Nephron progenitor cell (in vitro differentiated cells): ENCODE measurements at regions not wholly inside any gene's neighbourhood (a gene's known extent, or its start where the extent isn't known, plus 50 kb on each side); places are given as distances from the start of the nearest gene placed in this dataset.

Experiments used
- DNase-seq: peaks from one replicate; pipeline ENCODE4 v3.0.0; 2021
- H3K27ac Mint-ChIP-seq: 2 replicates; pipeline ENCODE4 v1.8.0; 2021; ENCODE audit warnings: mild to moderate bottlenecking, moderate library complexity, mixed read lengths
- H3K27me3 Mint-ChIP-seq: 2 replicates; pipeline ENCODE4 v1.8.0; 2021; ENCODE audit warnings: mild to moderate bottlenecking, low read depth, mixed read lengths; ENCODE audit not compliant: poor library complexity
- H3K36me3 Mint-ChIP-seq: 2 replicates; pipeline ENCODE4 v1.8.0; 2021; ENCODE audit warnings: low read depth, mixed read lengths
- H3K4me1 Mint-ChIP-seq: 2 replicates; pipeline ENCODE4 v1.8.0; 2021; ENCODE audit warnings: mixed read lengths
- H3K4me3 Mint-ChIP-seq: 2 replicates; pipeline ENCODE4 v1.8.0; 2021; ENCODE audit warnings: mild to moderate bottlenecking, moderate library complexity, mixed read lengths
- H3K9me3 Mint-ChIP-seq: 2 replicates; pipeline ENCODE4 v1.8.0; 2021; ENCODE audit warnings: mild to moderate bottlenecking, moderate library complexity, mixed read lengths
- CTCF ChIP-seq: fragments of 200-600 bp; sonication (generic); IDR thresholded peaks from 2 replicates; pipeline ENCODE4 v1.5.0; 2021; ENCODE audit warnings: antibody characterized with exemption

- Mint-ChIP-seq H3K4me3 (no peak overlapping the region), H3K36me3 (peaks cover 4% of the 10 kb centered on the region), H3K4me1 (peaks cover 6% of the 10 kb centered on the region), H3K9me3 (peaks cover 8% of the 10 kb centered on the region), H3K27ac (no peak overlapping the region), H3K27me3 (peaks cover 11% of the 10 kb centered on the region)
- no peak for DNase-seq
- no peak for TF ChIP-seq CTCF
Measured at GRCh38 chr5:4523038-4523437, 617.1 kb upstream of the ADAMTS16 start.

GRCh38 chr5:4531756-4532704 lies 608.1 kb upstream of the ADAMTS16 start:
- no peak for TF ChIP-seq CTCF
- peaks cover 4% of the 10 kb centered on the region for H3K27me3 Mint-ChIP-seq
- H3K4me1 Mint-ChIP-seq: peaks cover 22% of the 10 kb centered on the region
- H3K36me3 Mint-ChIP-seq: no peaks in the 10 kb centered on the region
- no peak for DNase-seq
- no peak overlapping the region for H3K4me3 Mint-ChIP-seq
- H3K27ac Mint-ChIP-seq: no peak overlapping the region
- H3K9me3 Mint-ChIP-seq: no peaks in the 10 kb centered on the region

GRCh38 chr5:4532705-4533080 lies 607.4 kb upstream of the ADAMTS16 start:
- Mint-ChIP-seq H3K9me3 (peaks cover 1% of the 10 kb centered on the region), H3K4me3 (no peak overlapping the region), H3K27ac (no peak overlapping the region), H3K27me3 (peaks cover 4% of the 10 kb centered on the region), H3K4me1 (peaks cover 28% of the 10 kb centered on the region), H3K36me3 (no peaks in the 10 kb centered on the region)
- DNase-seq: no peak
- TF ChIP-seq CTCF: no peak

- Mint-ChIP-seq H3K27me3 (peaks cover under 1% of the 10 kb centered on the region), H3K27ac (no peak overlapping the region), H3K4me3 (no peak overlapping the region), H3K4me1 (peaks cover 28% of the 10 kb centered on the region), H3K36me3 (no peaks in the 10 kb centered on the region), H3K9me3 (peaks cover 4% of the 10 kb centered on the region)
- no peak for DNase-seq
- no peak for TF ChIP-seq CTCF
Measured at GRCh38 chr5:4533457-4534105, 606.5 kb upstream of the ADAMTS16 start.

DNA sequence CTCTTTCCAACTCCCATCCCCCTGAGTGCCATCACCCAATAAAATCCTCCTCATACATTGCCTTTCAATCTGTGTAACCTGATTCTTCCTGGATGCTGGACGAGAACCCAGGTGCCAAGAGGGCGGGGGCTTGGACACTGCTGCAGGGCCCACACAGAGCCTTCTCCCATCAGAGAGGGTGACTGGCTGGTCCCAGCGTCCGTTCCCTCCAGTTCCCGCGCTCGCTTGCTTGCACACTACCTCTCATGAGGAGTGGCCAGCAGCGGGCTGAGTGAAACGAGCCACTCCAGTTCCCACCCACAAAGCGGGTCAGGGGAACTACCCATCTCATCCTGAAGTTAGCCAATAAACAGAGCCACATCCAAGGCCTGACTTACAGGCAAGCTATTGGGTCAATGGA lies 602.6 kb upstream of the ADAMTS16 start:
- H3K36me3 Mint-ChIP-seq: no peaks in the 10 kb centered on the region
- peaks cover 2% of the 10 kb centered on the region for H3K27me3 Mint-ChIP-seq
- H3K9me3 Mint-ChIP-seq: peaks cover 4% of the 10 kb centered on the region
- peaks cover 26% of the 10 kb centered on the region for H3K4me1 Mint-ChIP-seq
- H3K27ac Mint-ChIP-seq: peak overlapping the region; percentile 27
- no peak overlapping the region for H3K4me3 Mint-ChIP-seq
- DNase-seq: no peak
- no peak for TF ChIP-seq CTCF
